Bronchial epithelial cell (primary cell): ENCODE measurements at regions not wholly inside any gene's neighbourhood (a gene's known extent, or its start where the extent isn't known, plus 50 kb on each side); places are given as distances from the start of the nearest gene placed in this dataset.

Source experiments
- DNase-seq: peaks from one replicate; pipeline ENCODE4 v3.0.0-alpha.2; 2010; ENCODE audit warnings: low read depth
- FAIRE-seq: peaks from 2 replicates; lab custom pipeline; 2011; peaks lifted over from hg19 to GRCh38; lab: Jason Lieb, UNC
- H3K27me3 ChIP-seq: 2 replicates; pipeline ENCODE4 v1.5.1; 2011; ENCODE audit warnings: low read length; ENCODE audit not compliant: control insufficient read depth, insufficient read depth
- H3K36me3 ChIP-seq: 2 replicates; pipeline ENCODE4 v1.5.1; 2011; ENCODE audit warnings: low read length; ENCODE audit not compliant: control insufficient read depth, insufficient read depth
- H3K4me3 ChIP-seq: 2 replicates; pipeline ENCODE4 v1.5.1; 2011; ENCODE audit warnings: mild to moderate bottlenecking, low read depth, low read length, control low read depth
- TF ChIP-seq, protein P1 (sequence below): IDR thresholded peaks from 2 replicates; pipeline ENCODE4 v1.5.1; 2011; ENCODE audit warnings: mild to moderate bottlenecking, moderate library complexity, low read length, control low read depth, inconsistent platforms; ENCODE audit not compliant: insufficient read depth, severe bottlenecking

DNA sequence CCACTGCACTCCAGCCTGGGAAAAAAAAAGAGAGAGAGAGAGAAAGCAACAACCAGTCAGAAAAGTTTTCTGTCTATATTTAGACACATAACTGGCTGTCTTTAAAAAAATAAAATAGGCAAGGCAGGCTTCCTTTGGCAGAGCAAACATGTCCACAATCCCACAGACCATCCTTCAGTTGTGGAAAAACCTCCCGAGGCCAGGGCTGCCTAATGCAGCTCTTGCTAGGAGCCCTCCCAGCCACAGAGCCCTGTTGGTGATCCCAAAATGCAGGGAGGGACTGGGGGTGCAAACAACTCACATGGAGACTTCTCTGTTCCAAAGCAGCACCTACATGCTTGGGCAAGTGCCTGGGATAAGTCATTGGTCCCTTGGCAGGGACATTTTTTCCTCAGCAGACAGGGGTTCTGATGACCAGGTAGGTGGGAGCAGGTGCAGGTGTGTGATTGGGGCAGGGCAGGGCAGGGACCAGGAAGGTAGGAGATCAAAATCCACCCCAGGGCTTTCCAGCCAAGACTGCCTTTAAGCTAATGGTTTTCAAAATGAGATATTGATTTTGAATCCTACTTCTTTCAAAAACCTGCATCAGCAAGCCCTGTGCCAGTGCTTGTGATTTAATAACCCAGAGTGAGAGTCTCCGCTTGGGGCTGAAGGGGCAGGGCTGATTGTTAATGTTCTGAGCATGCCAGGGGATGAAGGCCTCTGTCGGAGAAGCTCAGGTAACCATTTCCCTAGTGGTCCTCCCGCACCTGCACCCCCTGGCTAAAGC, 178.5 kb downstream of the USP12 start:
- H3K4me3 ChIP-seq = no peak overlapping the region
- FAIRE-seq (no peak), DNase-seq (no peak)
- TF ChIP-seq, protein P1, sequence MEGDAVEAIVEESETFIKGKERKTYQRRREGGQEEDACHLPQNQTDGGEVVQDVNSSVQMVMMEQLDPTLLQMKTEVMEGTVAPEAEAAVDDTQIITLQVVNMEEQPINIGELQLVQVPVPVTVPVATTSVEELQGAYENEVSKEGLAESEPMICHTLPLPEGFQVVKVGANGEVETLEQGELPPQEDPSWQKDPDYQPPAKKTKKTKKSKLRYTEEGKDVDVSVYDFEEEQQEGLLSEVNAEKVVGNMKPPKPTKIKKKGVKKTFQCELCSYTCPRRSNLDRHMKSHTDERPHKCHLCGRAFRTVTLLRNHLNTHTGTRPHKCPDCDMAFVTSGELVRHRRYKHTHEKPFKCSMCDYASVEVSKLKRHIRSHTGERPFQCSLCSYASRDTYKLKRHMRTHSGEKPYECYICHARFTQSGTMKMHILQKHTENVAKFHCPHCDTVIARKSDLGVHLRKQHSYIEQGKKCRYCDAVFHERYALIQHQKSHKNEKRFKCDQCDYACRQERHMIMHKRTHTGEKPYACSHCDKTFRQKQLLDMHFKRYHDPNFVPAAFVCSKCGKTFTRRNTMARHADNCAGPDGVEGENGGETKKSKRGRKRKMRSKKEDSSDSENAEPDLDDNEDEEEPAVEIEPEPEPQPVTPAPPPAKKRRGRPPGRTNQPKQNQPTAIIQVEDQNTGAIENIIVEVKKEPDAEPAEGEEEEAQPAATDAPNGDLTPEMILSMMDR = no peak
- H3K36me3 ChIP-seq = no peaks in the 10 kb centered on the region
- H3K27me3 ChIP-seq = peaks cover under 1% of the 10 kb centered on the region

DNA sequence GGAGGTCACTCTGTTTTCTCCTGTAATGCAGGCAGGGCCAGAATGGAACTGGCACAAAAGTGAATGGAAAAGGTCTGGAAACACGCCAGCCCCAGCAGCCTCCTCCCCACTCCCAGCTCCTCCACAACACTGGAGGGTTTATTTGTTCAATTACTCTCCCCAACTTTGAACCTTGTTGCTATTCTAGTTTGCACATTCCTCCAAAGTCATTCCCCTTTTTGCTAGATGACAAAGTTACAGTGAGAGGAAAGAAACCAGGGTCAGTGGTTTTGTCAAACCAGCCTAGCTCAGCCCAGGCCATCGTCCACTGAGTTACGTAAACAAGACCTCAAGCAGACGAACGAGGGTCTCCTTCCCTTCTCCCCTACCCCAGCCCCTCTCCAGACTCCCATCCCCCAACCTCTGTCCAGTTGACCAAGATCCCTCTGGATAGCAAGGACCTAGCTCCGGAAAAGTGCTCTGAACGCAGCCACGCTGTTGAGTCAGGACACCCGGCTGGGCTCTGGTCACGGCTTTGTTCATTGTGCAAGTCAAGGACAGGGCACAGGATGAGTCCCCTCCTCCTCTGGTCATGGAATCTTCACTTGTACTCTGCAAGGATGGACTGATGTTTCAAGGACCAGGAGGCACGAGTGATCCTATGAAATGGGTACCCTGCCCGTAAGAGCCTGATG, 180.0 kb downstream of the USP12 start:
- Histone ChIP-seq H3K27me3 (peaks cover 3% of the 10 kb centered on the region), H3K4me3 (no peak overlapping the region), H3K36me3 (no peaks in the 10 kb centered on the region)
- TF ChIP-seq, protein P1 = no peak
- FAIRE-seq = no peak
- no peak for DNase-seq

- H3K36me3 ChIP-seq = no peaks in the 10 kb centered on the region
- TF ChIP-seq, protein P1 = no peak
- no peak for DNase-seq
- H3K4me3 ChIP-seq = no peak overlapping the region
- peaks cover 3% of the 10 kb centered on the region for H3K27me3 ChIP-seq
- FAIRE-seq = no peak
These were observed 181.5 kb downstream of the USP12 start for GRCh38 chr13:26989957-26990713.

DNA sequence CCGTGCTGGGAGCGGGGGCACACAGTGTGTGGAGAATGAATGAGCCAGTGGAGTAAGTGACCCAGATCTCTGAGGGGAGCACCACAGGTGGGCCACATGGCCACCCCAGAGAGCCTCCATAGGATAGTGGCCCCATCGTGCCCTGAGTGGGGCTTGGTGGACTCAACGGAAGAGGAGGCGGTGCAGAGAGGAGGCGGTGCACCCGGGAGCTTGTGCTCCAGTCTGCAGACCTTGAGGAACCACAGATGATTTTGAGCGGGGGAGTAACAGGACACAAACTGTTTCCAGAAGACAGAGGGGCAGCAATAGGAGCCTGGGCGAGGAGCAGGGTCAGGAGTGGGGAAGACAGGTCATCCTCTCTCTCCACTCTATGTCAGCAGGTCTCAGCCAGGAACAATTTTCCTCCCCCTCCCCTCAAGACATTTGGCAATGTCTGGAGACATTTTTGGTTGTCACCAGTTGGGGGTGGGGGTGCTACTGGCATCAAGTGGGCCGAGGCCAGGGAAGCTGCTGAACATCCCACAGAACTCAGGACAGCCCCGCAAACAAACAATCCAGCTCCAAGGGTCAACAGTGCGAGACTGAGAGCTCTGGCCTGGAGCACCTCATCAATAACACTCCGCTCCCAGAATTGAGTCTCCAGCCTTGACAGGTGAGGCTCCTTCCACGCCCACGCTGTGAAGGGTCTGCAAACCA, 182.2 kb downstream of the USP12 start:
- DNase-seq (no peak), FAIRE-seq (no peak)
- H3K4me3 ChIP-seq = no peak overlapping the region
- no peaks in the 10 kb centered on the region for H3K36me3 ChIP-seq
- peaks cover 3% of the 10 kb centered on the region for H3K27me3 ChIP-seq
- TF ChIP-seq, protein P1 = no peak

DNA sequence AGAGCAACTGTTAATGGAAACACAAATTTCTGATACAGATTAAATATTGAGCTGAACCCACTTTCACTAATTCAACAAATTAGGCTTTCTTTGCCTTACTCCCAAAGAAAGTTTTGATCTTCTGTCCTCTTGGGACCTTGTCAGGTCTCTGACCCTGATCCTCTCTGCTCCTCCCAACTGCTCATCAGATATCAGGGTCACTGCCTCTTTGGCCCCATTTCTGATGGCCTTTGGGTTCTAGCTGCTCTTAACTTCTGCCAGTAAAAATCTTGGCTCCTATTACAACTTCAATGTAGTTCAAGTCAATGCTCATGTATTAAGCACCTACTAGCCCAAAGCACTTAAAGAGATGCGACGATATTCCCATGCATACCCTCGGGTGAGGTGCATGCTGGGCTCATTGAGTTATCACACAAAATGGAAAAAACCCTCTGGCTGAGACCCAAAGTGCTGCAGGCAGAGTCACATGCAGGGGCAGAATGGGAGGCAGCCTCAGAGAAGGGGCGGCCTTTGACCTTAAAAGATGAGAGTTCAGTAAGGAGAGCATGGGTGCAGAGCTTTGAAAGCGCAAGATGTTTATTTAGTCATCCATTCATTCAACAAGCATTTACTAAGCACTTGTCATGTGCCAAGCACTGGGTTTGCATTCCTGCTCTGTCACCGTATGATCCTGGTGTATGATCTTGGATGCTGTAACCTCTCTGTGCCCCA, 183.4 kb downstream of the USP12 start:
- DNase-seq (no peak), FAIRE-seq (no peak)
- H3K27me3 ChIP-seq = peaks cover 3% of the 10 kb centered on the region
- TF ChIP-seq, protein P1 = no peak
- no peaks in the 10 kb centered on the region for H3K36me3 ChIP-seq
- no peak overlapping the region for H3K4me3 ChIP-seq
